ENCODE measurements at regions not wholly inside any gene's neighbourhood (a gene's known extent, or its start where the extent isn't known, plus 50 kb on each side); places are given as distances from the start of the nearest gene placed in this dataset.
A peak's percentile ranks its signal among the peaks of the same experiment; 100 is the strongest.

DNA sequence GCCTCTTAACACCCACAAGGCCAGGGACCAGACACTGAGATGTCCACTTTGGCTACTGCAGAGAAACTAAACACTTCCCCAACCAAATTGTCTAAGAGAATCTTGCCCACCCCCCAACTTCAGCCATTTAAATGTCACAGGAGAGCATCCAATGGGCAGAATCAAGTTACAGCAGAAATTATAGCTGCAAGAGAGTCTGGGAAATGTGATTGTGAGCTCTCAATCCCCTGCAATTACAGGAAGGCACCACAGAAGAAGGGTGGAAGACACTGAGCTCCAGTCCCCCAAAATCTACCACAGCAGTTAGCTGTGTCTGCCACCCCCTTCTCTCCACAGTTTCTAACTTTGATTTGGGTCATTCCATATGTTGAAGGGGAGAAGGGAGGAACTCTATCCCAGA lies 103.5 kb upstream of the ATL2 start:
- Mint-ChIP-seq H3K27ac (no peak overlapping the region), H3K9me3 (peaks cover 9 to 19% (median 14%) of the 10 kb centered on the region in 5 donors), H3K36me3 (peaks cover 0 to 10% (median 0%) of the 10 kb centered on the region in 3 donors), H3K4me1 (no peaks in the 10 kb centered on the region), H3K4me3 (no peak overlapping the region), H3K27me3 (peaks cover 4 to 7% of the 10 kb centered on the region in 2 donors)
- Histone ChIP-seq H3K9me3 (ENCODE audit: low read length) (no peaks in the 10 kb centered on the region), H3K36me3 (ENCODE audit: insufficient read depth, low read length) (no peaks in the 10 kb centered on the region), H3K4me3 (ENCODE audit: low read length) (no peak overlapping the region), H3K4me1 (ENCODE audit: insufficient read depth, low read length) (no peaks in the 10 kb centered on the region), H3K27me3 (ENCODE audit: insufficient read depth, low read length, poor library complexity, severe bottlenecking) (no peaks in the 10 kb centered on the region), H3K27ac (ENCODE audit: low read depth, low read length) (no peak overlapping the region)
- ChIA-PET CTCF (interaction anchor here (1.2 kb wide), 1 partner anchor 28 kb away, joined by 4 read pairs; no protein-coding TSS in a partner anchor), POLR2A (no interaction called here)
- no peak for DNase-seq

DNA sequence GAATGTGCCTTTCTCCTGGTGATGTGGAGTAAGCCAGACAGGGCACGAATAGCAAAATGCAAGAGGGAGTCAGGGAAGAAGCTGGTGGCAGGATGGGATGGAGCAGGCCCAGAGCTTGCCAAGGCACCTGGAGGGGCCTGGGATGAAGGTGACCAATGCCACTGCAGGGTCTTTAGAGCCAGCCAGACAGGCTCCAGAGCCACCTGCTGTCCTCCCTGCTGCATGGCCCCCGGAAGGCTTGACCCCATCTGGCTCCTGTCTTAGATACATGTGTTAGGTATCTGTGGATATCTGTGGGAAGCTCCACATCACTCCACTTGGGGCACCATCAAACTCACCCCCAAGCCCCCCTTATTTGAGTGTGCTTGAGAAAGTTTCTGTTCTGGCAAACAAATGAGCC lies 99.9 kb upstream of the ATL2 start:
- Histone ChIP-seq H3K4me1 (ENCODE audit: insufficient read depth, low read length) (no peaks in the 10 kb centered on the region), H3K9me3 (ENCODE audit: low read length) (no peaks in the 10 kb centered on the region), H3K27me3 (ENCODE audit: insufficient read depth, low read length, poor library complexity, severe bottlenecking) (no peaks in the 10 kb centered on the region), H3K4me3 (ENCODE audit: low read length) (no peak overlapping the region), H3K27ac (ENCODE audit: low read depth, low read length) (no peak overlapping the region), H3K36me3 (ENCODE audit: insufficient read depth, low read length) (no peaks in the 10 kb centered on the region)
- peaks cover 0 to 10% (median 0%) of the 10 kb centered on the region in 3 donors for H3K36me3 Mint-ChIP-seq
- no peak overlapping the region for H3K4me3 Mint-ChIP-seq
- ChIA-PET POLR2A (no interaction called here), CTCF (no interaction called here)
- H3K4me1 Mint-ChIP-seq = peaks cover 0 to 7% (median 4%) of the 10 kb centered on the region in 3 donors
- H3K27ac Mint-ChIP-seq = peak overlapping the region in 1 of 8 donors; percentile 22
- DNase-seq = no peak
- H3K27me3 Mint-ChIP-seq = peaks cover 5 to 32% of the 10 kb centered on the region in 2 donors
- peaks cover 9 to 19% (median 14%) of the 10 kb centered on the region in 5 donors for H3K9me3 Mint-ChIP-seq

- no peaks in the 10 kb centered on the region for H3K9me3 ChIP-seq (ENCODE audit: low read length)
- Mint-ChIP-seq H3K27ac (no peak overlapping the region), H3K27me3 (peaks cover 7 to 35% of the 10 kb centered on the region in 2 donors), H3K9me3 (peaks cover 2 to 12% (median 7%) of the 10 kb centered on the region in 5 donors), H3K36me3 (peaks cover 0 to 6% (median 0%) of the 10 kb centered on the region in 3 donors), H3K4me1 (peaks cover 0 to 7% (median 4%) of the 10 kb centered on the region in 3 donors), H3K4me3 (no peak overlapping the region)
- H3K4me3 ChIP-seq (ENCODE audit: low read length) = no peak overlapping the region
- H3K36me3 ChIP-seq (ENCODE audit: insufficient read depth, low read length) = no peaks in the 10 kb centered on the region
- CTCF ChIA-PET = interaction anchor here (1.3 kb wide), 1 partner anchor 101 kb away, joined by 3 read pairs; no protein-coding TSS in a partner anchor
- POLR2A ChIA-PET = no interaction called here
- H3K27ac ChIP-seq (ENCODE audit: low read depth, low read length) = no peak overlapping the region
- no peak for DNase-seq
- H3K4me1 ChIP-seq (ENCODE audit: insufficient read depth, low read length) = no peaks in the 10 kb centered on the region
- H3K27me3 ChIP-seq (ENCODE audit: insufficient read depth, low read length, poor library complexity, severe bottlenecking) = no peaks in the 10 kb centered on the region
Observed at GRCh38 chr2:38475567-38475881, 98.5 kb upstream of the ATL2 start.

GRCh38 chr2:38474715-38475566 lies 97.9 kb upstream of the ATL2 start:
- Histone ChIP-seq H3K27me3 (ENCODE audit: insufficient read depth, low read length, poor library complexity, severe bottlenecking) (no peaks in the 10 kb centered on the region), H3K27ac (ENCODE audit: low read depth, low read length) (no peak overlapping the region), H3K4me3 (ENCODE audit: low read length) (no peak overlapping the region), H3K9me3 (ENCODE audit: low read length) (no peaks in the 10 kb centered on the region), H3K36me3 (ENCODE audit: insufficient read depth, low read length) (no peaks in the 10 kb centered on the region), H3K4me1 (ENCODE audit: insufficient read depth, low read length) (no peaks in the 10 kb centered on the region)
- no peak for DNase-seq
- Mint-ChIP-seq H3K36me3 (peaks cover 0 to 5% (median 0%) of the 10 kb centered on the region in 3 donors), H3K9me3 (peaks cover 0 to 6% (median 2%) of the 10 kb centered on the region in 5 donors), H3K27ac (peak overlapping the region in 1 of 8 donors; percentile 34), H3K27me3 (peaks cover 7 to 38% of the 10 kb centered on the region in 2 donors), H3K4me3 (no peak overlapping the region), H3K4me1 (peaks cover 0 to 7% (median 4%) of the 10 kb centered on the region in 3 donors)
- CTCF ChIA-PET = interaction anchor here (1.3 to 1.8 kb wide), 2 partner anchors 100 to 159 kb away, joined by 3 to 7 read pairs; no protein-coding TSS in a partner anchor
- POLR2A ChIA-PET = no interaction called here

- peaks cover 0 to 3% (median 0%) of the 10 kb centered on the region in 5 donors for H3K9me3 Mint-ChIP-seq
Observed at GRCh38 chr2:38474021-38474456, 97.0 kb upstream of the ATL2 start.

DNA sequence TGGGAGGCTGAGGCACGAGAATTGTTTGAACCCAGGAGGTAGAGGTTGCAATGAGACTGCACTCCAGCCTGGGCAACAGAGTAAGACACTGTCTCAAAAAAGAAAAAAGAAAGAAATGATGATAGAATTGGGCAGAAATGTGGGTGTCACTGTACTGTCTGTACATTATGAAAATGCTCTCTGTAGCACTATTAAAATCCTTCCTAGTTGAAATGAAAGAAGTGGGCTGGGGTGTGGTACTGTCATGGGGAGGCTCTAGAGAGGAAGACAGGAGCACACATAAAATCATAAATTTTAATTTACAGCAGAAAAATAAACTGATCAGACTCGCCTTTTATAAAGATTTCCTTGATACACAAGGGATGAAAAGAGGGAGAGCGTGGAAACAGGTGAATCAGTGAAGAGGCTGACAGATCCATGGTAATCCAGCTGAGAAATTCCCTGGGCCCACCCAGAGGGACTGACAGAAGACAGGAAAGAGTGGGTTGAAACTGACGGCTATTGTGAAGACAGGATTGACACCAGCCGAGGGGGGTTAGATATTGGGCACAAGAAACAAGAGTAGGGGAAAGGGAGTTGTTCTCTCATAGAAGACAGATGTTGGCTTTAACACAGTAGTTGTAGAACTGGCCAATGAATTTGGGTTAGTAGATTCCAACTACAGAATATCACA lies 96.4 kb upstream of the ATL2 start:
- H3K9me3 Mint-ChIP-seq = no peaks in the 10 kb centered on the region
- Histone ChIP-seq H3K9me3 (ENCODE audit: low read length) (no peaks in the 10 kb centered on the region), H3K4me1 (ENCODE audit: insufficient read depth, low read length) (no peaks in the 10 kb centered on the region), H3K27me3 (ENCODE audit: insufficient read depth, low read length, poor library complexity, severe bottlenecking) (no peaks in the 10 kb centered on the region), H3K4me3 (ENCODE audit: low read length) (no peak overlapping the region), H3K36me3 (ENCODE audit: insufficient read depth, low read length) (no peaks in the 10 kb centered on the region), H3K27ac (ENCODE audit: low read depth, low read length) (no peak overlapping the region)
- ChIA-PET POLR2A (no interaction called here), CTCF (interaction anchor here (1.8 kb wide), 1 partner anchor 158 kb away, joined by 7 read pairs; no protein-coding TSS in a partner anchor)
- H3K27me3 Mint-ChIP-seq = peaks cover 7 to 38% of the 10 kb centered on the region in 2 donors
- no peak overlapping the region for H3K27ac Mint-ChIP-seq
- no peak for DNase-seq
- peaks cover 0 to 7% (median 4%) of the 10 kb centered on the region in 3 donors for H3K4me1 Mint-ChIP-seq
- no peaks in the 10 kb centered on the region for H3K36me3 Mint-ChIP-seq
- no peak overlapping the region for H3K4me3 Mint-ChIP-seq

More at GRCh38 chr2:38474021-38474456, 97.0 kb upstream of the ATL2 start:
- H3K4me3 Mint-ChIP-seq = no peak overlapping the region
- H3K36me3 ChIP-seq (ENCODE audit: insufficient read depth, low read length) = no peaks in the 10 kb centered on the region
- H3K4me3 ChIP-seq (ENCODE audit: low read length) = no peak overlapping the region
- peaks cover 0 to 2% (median 0%) of the 10 kb centered on the region in 3 donors for H3K36me3 Mint-ChIP-seq
- H3K27me3 ChIP-seq (ENCODE audit: insufficient read depth, low read length, poor library complexity, severe bottlenecking) = no peaks in the 10 kb centered on the region
- no peak overlapping the region for H3K27ac ChIP-seq (ENCODE audit: low read depth, low read length)
- H3K27ac Mint-ChIP-seq = no peak overlapping the region
- H3K27me3 Mint-ChIP-seq = peaks cover 7 to 38% of the 10 kb centered on the region in 2 donors
- POLR2A ChIA-PET = no interaction called here
- peaks cover 0 to 7% (median 4%) of the 10 kb centered on the region in 3 donors for H3K4me1 Mint-ChIP-seq
- H3K4me1 ChIP-seq (ENCODE audit: insufficient read depth, low read length) = no peaks in the 10 kb centered on the region
- DNase-seq = no peak
- CTCF ChIA-PET = interaction anchor here (1.8 kb wide), 1 partner anchor 158 kb away, joined by 7 read pairs; no protein-coding TSS in a partner anchor
- H3K9me3 ChIP-seq (ENCODE audit: low read length) = no peaks in the 10 kb centered on the region

DNA sequence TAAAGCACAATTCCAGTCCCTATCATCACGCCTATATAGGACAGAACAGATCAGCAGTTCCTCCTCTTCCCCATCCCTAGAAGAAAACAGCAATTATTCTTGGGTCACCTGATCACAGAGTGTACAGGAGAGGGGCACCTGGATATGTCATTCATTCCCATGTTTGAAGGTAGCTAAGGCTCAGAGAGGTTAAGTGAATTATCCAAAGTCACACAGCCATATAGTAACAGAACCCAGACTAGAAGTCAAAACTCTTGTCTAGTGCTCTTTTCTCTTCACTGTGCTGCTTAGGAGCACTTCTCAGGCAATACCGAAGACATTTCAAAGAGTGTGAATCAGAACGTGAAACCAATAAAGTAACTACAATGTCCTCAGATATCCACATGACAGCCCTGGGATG lies 93.0 kb upstream of the ATL2 start:
- Mint-ChIP-seq H3K27me3 (peaks cover 4 to 26% of the 10 kb centered on the region in 2 donors), H3K9me3 (no peaks in the 10 kb centered on the region), H3K4me1 (peaks cover 0 to 7% (median 4%) of the 10 kb centered on the region in 3 donors), H3K36me3 (no peaks in the 10 kb centered on the region), H3K4me3 (no peak overlapping the region), H3K27ac (no peak overlapping the region)
- no peak for DNase-seq
- Histone ChIP-seq H3K36me3 (ENCODE audit: insufficient read depth, low read length) (no peaks in the 10 kb centered on the region), H3K27me3 (ENCODE audit: insufficient read depth, low read length, poor library complexity, severe bottlenecking) (no peaks in the 10 kb centered on the region), H3K4me1 (ENCODE audit: insufficient read depth, low read length) (no peaks in the 10 kb centered on the region), H3K4me3 (ENCODE audit: low read length) (no peak overlapping the region), H3K9me3 (ENCODE audit: low read length) (no peaks in the 10 kb centered on the region), H3K27ac (ENCODE audit: low read depth, low read length) (no peak overlapping the region)
- CTCF ChIA-PET = interaction anchor here (1.0 kb wide), 1 partner anchor 38 kb away, joined by 4 read pairs; no protein-coding TSS in a partner anchor
- POLR2A ChIA-PET = no interaction called here
